ENCODE measurements at regions not wholly inside any gene's neighbourhood (a gene's known extent, or its start where the extent isn't known, plus 50 kb on each side); places are given as distances from the start of the nearest gene placed in this dataset.
A peak's percentile ranks its signal among the peaks of the same experiment; 100 is the strongest.
"Not testable (repeated sequence)": the region's sequence is repeated elsewhere in the genome, so short reads cannot be mapped to it uniquely, and the experiment has no call there.

DNA sequence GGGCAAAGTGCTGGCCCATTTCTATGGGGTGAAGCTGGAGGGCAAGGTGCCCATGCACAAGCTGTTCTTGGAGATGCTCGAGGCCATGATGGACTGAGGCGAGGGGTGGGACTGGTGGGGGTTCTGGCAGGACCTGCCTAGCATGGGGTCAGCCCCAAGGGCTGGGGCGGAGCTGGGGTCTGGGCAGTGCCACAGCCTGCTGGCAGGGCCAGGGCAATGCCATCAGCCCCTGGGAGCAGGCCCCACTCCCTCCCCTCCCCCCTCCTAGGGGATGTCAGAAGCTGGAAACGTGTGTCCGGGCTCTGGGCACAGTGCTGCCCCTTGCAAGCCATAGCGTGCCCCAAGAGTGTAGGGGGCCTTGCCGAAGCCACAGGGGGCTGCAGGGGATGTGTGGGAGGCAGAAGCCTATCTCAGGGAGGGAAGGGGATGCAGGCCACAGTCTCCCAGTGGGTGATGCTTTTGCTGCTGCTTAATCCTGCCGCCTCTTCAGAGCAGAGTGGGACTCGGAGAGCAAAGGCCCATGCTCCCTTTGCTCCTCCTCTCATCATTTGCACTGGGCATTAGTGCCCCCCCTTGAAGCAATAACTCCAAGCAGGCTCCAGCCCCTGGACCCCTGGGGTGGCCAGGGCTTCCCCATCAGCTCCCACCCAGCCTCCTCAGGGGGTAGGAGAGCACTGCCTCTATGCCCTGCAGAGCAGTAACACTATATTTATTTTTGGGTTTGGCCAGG lies 85.2 kb downstream of the MRPL57 start:
- not testable (repeated sequence) for DNase-seq (ENCODE audit: low spot score)

DNA sequence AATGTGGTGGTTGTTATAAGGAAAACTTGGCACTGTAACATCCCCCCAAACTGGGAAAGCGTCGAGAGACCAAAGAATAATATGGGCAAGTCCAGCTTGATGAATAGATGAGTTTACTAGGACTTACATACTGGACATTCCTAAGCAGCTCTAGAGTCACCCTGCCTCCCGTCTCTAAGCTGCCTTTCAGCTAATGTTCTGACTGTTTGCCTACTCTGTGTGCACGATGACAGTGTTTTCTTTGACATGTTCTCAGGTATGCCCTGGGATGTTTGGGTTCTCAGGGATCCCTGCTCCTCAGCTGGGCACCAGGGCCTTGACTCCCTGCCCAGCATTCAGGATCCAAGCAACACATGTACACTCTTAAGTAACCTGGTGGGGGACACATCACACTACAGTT lies 87.5 kb downstream of the MRPL57 start:
- DNase-seq (ENCODE audit: low spot score) = not testable (repeated sequence)

DNA sequence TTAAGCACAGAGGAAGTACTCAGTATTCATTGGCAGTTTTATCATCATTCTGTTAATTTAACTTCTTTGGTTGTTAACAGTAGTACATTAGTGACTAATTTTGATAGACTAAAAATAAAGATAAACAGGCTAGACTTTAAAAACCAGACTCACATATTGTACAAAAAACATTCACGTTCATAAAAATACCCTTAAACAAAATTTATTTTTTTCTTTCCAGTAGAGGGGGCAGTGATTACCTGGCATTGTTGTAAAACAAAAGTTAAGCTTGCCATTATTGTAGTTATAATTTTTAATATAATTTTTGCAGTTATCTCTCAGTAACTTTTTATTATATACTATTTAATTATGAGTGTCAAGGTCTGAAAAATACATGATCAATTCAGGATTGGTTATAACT lies 92.0 kb downstream of the MRPL57 start:
- DNase-seq (ENCODE audit: low spot score) = not testable (repeated sequence)

DNA sequence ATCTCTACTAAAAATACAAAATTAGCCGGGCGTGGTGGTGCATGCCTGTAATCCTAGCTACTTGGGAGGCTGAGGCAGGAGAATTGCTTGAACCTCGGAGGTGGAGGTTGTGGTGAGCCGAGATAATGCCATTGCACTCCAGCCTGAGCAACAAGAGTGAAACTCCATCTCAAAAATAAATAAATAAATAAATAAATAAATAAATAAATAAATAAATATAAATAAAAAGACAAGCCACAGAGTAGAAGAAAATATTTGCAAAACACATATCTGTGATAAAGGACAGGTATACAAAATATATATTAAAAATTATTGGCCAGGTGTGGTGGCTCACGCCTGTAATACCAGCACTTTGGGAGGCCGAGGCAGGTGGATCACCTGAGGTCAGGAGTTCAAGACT lies 96.0 kb downstream of the MRPL57 start:
- DNase-seq (ENCODE audit: low spot score) = not testable (repeated sequence)

DNA sequence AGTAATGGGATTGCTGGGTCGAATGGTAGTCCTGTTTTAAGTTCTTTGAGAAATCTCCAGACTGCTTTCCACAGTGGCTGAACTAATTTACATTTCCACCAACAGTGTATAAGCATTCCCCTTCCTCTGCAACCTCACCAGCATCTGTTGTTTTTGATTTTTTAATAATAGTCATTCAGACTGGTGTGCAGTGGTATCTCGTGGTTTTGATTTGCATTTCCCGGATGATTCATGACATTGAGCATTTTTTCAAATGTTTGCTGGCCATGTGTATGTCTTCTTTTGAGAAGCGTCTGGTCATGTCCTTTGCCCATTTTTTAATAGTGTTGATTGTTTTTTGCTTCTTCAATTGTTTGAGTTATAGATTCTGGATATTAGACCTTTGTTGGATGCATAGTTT lies 98.0 kb downstream of the MRPL57 start:
- not testable (repeated sequence) for DNase-seq (ENCODE audit: low spot score)

DNA sequence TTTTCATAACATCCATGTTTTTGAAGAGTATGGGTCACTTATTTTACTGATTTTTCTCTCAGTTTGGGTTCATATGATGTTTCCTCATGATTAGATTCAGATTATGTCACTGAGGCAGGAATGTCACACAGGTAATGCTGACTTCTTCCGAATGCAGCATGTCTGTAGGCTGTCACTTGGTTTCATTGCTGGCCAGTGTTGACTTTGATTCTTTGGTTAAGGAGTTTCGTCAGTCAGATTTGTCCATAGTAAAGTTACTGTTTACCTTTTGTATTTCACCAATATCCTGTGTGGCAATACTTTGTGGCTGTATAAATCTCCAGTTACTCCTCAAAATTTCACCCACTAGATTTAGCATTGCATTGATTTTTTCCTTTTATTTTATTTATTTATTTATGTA lies 105.6 kb downstream of the MRPL57 start:
- no peak for DNase-seq (ENCODE audit: low spot score)

DNA sequence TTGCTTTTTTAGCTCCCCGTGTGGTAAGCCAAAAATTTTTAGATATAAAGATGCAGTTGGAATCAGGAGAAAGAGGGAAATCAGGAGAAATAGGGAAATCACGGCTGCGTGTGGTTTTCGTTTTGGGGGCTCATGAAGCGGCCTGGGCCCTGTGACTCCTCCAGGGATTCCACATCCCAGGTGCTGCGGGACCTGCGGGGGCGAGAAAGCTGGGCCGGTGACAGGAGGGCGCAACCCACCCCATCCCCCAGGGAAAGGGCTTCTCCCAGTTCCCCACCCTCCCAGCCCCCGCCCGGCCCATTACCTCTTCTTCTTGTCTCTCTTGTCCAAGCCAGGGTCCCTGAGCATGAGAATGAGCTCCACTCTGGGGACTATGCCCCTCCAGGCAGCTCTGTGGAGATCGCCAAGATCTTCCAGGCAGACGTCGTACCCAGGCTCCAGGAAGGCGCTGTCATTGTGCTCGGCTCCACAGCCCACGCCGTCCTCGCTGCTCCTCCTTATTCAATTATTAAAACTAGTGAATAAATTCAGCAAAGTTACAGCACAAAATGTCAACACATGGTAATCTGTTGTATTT lies 111.0 kb downstream of the MRPL57 start:
- DNase-seq (ENCODE audit: low spot score) = no peak

DNA sequence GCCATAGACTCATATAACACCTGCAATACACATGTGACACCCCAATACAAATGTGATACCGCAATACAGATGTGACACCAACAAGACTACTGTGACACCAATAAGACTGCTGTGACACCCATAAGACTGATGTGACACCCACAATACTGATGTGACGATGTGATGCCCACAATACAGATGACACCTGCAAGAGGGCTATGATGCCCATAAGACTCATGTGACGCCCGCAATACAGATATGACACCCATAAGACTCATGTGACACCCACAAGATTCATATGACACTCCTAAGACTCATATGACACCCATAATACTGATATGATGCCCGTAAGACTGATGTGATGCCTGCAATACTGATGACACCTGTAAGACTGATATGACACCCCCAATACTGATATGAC lies 113.0 kb downstream of the MRPL57 start:
- no peak for DNase-seq (ENCODE audit: low spot score)

DNA sequence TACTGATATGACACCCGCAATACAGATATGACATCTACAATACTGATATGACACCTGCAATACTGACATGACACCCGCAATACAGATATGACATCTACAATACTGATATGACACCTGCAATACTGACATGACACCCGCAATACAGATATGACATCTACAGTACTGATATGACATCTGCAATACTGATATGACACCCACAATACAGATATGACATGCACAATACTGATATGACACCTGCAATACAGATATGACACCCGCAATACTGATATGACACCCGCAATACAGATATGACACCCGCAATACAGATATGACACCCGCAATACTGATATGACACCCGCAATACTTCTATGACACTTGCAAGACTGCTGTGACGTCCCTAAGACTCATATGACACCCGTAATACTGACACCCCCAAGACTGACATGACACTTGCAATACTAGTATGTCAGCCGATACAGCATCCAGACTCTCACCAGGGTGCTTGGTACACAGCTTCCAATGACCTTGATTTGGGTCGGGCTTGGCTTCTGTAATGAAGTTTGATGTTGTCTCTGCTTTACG lies 114.1 kb downstream of the MRPL57 start:
- not testable (repeated sequence) for DNase-seq (ENCODE audit: low spot score)

DNA sequence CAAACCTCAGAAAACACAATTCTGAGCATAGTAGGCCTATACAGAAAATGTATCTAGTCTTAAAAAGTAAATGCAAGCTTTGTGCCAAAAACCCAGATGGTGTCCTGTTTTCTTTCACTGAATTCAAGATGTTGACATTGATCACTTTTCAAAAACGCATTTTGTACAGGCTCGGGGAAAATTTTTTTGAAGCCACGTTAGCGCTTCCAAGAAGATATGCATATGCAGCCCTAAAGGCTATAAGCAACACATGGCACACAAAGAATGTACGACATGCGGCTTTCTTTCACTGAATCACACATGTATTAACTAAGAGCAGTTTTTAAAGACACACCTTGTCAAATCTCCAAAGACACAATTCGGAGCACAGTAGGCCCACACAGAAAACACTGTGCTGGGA lies 115.4 kb downstream of the MRPL57 start:
- DNase-seq (ENCODE audit: low spot score) = no peak

DNA sequence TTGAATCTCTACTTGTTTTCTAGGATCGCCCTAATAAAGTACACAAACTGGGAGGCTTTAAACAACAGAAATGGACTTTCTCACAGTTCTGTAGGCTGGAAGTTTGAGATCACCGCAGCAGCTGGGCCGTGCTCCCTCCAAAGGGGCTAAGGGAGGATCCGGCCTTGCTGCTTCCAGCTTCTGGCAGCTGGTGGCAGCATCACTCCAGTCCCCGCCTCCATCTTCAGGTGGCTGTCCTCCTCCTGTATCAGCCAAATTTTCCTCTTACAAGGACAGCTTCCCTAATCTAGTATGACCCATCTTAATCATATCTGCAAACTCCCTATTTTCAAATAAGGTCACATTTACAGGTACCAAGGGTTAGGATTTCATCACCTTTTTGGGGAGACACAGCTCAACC lies 120.5 kb downstream of the MRPL57 start:
- DNase-seq (ENCODE audit: low spot score) = peak; percentile 71

DNA sequence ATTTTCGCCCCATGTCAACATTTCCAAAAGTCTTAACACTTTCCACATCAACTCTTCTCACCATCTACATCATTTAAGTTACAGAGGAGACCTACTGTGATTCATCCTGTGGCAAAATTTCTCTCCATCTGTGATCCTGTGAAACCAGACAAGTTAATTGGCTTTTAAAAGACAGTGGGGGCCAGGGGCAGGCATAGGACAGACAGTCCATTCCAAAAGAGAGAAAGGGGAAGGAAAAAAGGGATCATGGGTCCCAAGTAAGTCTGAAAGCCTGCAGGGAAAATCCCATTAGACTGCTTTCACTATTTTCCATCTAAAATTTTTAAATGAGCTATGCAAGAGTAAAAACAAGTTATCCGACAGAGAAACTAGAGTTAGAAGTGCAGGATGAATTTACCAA lies 121.0 kb downstream of the MRPL57 start:
- DNase-seq (ENCODE audit: low spot score) = no peak

DNA sequence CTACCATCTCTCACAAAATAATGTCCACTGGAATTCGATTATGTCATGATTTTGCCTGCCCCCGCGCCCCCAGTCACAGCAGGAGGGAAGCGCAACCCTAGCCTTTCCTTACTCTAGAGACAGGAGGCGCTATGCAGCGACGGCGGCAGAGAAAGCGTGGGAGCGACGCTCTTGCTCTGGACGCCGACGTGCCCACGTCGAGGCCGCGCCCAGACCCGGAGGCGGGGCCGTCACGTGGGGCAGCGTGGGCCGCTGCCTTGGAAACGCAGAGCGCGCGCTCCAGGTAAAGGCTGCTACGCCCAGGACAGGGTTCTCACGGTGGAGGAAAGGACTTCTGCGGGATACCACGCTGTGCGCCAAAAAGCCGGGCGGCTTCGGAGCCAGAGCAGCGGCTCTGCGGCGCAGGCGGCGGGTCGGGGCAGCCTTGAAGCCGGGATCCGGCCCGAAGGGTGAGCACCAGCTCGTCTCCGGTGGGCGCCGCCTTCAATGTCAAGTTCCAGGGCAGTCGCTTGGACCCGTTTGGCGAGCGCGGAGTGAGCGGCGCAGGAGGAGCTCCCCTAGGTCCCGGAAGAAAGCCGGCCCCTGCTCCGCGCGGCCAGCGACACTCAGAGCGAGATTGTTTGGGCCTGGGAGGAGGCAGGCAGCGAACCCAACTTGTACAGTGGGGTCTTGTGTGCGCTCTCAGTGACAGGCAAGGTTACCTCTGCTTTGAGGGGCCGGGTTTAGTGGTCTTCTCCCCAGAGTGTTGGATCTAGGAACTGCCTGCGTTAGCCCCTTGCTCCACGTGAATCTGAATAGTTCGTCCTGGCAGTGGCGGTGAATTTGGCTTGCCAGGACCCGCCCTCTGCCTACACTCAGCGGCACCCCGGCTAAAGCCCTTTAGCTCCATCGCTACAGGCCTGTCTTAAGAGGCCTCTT lies 121.7 kb downstream of the MRPL57 start:
- DNase-seq (ENCODE audit: low spot score) = peak; percentile 88

DNA sequence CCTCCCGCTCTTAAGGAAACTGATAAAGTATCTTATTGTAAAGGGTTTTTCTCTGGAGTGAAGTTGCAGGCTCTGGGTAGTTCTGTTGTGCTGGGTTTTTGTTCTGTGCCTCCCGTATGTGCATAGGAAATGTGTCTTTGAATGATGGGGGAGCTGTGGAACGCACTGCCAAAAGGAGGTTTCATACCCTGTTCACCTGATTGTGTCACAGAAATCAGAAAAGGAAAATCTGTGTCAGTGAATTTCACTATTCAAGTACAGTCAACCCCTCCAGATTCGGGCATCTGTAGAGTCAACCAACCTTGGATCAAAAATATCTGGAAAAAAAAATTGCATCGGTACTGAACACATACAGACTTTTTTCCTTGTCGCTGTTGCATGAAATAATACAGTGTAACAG lies 127.8 kb downstream of the MRPL57 start:
- no peak for DNase-seq (ENCODE audit: low spot score)

DNA sequence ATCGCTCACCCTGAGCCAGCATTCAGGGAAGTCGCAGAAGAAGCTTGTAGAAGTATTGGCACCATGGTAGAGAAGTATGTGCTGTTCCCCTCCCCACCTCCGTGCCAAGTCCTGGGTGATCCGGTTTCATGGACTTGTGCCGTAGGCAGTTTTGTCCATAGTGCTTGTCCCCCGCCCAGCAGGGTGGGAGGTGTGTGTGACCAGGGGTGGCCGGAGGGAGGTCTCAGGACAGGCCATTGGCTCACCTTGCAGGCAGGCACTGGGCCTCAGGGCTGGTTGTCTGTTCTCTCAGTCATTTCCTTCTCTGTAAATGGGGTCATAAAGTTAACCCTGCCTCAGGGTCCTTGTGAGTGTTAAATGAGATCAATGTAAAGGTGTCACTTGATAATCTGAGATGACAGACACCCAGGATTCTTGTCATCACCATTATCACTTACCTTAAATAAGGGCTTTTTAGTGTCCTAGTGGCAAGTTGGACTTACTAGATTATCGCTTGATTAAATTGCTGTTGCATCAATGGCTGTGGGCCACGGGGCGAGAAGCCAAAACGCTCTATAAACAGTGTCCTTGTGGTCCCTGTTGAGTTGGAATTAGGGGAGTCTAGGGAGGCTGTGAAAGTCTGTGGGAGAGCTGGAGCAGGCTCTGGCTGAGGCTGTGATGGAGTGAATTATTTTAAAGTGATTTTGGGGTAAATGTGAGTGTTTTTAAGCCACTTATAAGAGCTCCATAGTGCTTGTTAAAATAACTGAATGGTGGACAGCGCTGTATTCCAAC lies 130.0 kb downstream of the MRPL57 start:
- not testable (repeated sequence) for DNase-seq (ENCODE audit: low spot score)

DNA sequence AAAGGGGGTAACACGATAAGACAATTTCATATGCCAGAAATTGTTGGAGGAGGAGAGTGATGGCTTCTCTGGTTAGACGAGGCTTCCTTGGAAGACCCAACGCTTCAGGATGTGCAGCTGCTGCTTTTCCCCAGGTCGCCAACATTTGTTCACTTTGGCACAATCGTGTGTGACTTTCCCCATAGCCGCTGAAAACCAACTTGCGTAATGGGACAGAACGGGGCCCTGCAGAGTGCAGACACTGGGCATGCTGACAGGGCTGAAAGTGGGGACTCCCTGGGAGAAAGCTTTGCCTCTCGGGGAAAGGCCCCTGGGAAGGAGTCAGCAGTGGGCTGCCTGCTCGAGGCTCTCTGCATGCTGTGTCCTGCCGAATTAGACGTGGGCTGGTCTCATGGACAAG lies 130.7 kb downstream of the MRPL57 start:
- not testable (repeated sequence) for DNase-seq (ENCODE audit: low spot score)

DNA sequence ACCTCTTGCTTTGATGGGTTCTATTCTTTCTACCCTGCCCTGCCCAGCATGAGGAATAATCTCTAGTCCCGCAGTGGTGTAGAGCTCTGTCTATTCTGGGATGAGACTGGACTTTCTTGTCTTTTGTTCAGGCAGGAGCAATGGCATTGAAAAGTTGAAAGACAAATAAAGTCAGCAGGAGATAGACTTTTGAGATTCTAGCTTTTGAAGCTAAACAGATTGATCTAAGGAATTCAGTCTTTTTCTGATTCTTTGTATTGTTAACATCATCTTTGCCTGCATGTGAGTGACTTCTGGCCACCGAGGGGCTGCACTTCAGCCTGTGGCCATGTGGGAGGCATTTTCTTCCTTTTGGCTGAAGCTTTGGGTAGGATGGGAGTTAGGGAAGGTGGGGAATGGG lies 132.4 kb downstream of the MRPL57 start:
- DNase-seq (ENCODE audit: low spot score) = no peak

DNA sequence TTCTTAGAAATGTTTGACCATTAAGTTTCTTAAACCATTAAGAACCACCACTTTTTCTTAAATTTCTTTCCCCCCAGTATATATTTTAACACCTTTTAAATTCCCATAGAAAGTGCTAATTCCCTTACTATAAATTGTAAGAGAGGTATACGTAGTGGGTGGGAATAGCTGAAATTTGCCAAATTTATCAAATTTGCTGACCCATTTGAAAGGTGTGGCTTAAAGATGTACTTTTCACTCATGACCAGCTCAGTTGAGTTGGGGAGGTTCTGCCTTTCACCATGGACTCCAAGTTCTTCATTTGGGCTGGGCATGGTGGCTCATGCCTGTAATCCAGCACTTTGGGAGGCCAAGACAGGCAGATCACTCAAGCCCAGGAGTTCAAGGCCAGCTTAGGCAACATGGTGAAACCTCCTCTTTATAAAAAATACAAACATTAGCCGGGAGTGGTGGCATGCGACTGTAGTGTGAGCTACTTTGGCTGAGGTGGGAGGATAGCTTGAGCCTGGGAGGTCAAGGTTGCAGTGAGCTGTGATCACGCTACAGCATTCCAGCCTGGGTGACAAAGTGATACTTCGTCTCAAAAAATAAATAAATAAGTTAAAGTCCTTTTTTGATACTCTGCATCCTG lies 133.2 kb downstream of the MRPL57 start:
- DNase-seq (ENCODE audit: low spot score) = no peak

DNA sequence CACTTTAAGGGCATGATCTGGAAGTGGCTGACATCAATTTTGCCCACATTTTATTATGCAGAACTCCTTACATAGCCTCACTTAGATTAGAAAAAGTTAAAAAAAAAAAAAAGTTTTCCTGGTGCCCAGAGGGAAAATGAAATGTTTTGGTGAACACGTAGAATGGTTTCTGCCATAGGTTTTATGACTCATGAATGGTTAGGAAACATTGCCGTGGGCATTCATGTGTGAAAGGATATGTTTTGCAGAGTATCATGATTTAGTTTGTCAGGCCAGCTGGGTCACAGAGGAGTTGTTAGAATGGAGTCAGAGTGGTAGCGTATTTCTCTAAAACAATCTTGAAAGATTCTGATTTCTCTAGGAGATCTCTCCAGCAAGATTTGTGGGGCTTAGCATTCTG lies 133.8 kb downstream of the MRPL57 start:
- DNase-seq (ENCODE audit: low spot score) = no peak

DNA sequence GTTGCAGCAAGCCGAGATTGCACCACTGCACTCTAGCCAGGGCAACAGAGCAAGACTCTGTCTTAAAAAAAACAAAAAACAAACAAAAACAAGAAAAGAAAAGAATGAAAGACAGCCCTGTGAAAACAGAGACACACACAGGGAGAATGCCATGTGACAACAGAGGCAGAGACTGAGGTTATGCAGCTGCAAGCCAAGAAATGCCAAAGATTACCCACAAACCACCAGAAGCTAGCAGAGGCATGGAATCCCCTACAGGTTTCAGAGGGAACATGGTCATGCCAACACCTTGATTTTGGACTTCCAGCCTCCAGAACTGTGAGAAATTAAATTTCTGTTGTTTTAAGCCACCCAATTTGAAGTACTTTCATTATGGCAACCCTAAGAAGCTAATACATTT lies 138.5 kb downstream of the MRPL57 start:
- DNase-seq (ENCODE audit: low spot score) = not testable (repeated sequence)

DNA sequence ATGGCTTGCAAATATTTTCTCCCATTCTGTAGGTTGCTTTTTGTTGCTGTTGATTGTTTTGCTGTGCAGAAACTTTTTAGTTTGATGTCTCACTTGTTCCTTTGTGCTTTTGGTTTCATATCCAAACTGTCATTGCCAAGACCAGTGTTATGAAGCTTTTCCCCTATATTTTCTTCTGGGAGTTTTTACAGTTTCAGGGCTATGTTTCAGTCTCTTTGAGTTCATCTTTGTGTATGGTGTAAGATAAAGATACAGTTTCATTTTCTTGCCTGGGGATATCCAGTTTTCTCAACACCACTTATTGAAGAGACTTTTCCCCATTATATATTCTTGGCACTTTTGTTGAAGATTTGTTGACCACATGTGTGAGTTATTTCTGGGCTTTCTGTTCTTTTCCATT lies 139.9 kb downstream of the MRPL57 start:
- no peak for DNase-seq (ENCODE audit: low spot score)
